ENCODE measurements at regions not wholly inside any gene's neighbourhood (a gene's known extent, or its start where the extent isn't known, plus 50 kb on each side); places are given as distances from the start of the nearest gene placed in this dataset.
"Not testable (repeated sequence)": the region's sequence is repeated elsewhere in the genome, so short reads cannot be mapped to it uniquely, and the experiment has no call there.

DNA sequence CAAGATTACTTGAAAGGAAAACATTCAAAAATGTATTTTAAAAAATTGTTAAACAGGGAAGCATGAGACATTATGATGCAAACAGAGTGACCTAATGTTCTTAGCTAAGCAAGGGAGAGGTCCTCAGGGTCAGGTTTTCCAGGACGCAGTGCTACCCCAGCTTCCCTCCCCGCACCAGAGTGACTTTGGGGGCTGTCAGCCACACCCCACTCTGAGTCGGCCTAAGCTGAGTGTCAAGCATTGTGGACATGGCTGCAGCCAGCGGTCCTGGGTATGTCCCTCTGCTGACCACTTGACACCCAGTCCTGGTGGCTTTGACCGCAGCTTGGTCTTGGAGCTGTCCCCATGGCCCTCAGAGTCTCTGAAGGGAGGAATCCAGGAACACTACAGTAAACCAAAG, 54.9 kb upstream of the CD93 start:
- ChIA-PET POLR2A (interaction anchor here (2.1 kb wide), 1 partner anchor 16 kb away, joined by 7 read pairs; no protein-coding TSS in a partner anchor), SMC1A (ENCODE audit: uncharacterized antibody, unreplicated experiment) (interaction anchor here (0.8 to 6.1 kb wide), 8 partner anchors 12 to 60 kb away, joined by 3 to 28 read pairs (median 4); no protein-coding TSS in a partner anchor), RAD21 (ENCODE audit: unreplicated experiment) (interaction anchor here (0.9 to 1.7 kb wide), 5 partner anchors 15 to 49 kb away, joined by 3 to 6 read pairs (median 3); no protein-coding TSS in a partner anchor), CTCF (interaction anchor here (0.8 to 2.4 kb wide), 5 partner anchors 8 to 57 kb away, joined by 3 to 11 read pairs (median 3); no protein-coding TSS in a partner anchor)
- no peak for DNase-seq (ENCODE audit: low read depth, low spot score)
- in situ Hi-C loops (cut with MboI) (no loop called here), intact Hi-C loops (cut with micrococcal nuclease; ENCODE audit: unreplicated experiment) (no loop called here)
- no peak for FAIRE-seq
- Histone ChIP-seq H2AFZ (ENCODE audit: control insufficient read depth, low read depth, low read length) (no peak overlapping the region), H3K4me3 (no peak overlapping the region), H3K4me1 (ENCODE audit: control insufficient read depth, insufficient read depth, low read length) (peaks cover 24% of the 10 kb centered on the region), H3K4me2 (ENCODE audit: control insufficient read depth, insufficient read depth) (no peak overlapping the region), H4K20me1 (ENCODE audit: control insufficient read depth, insufficient read depth) (no peaks in the 10 kb centered on the region), H3K9ac (ENCODE audit: control insufficient read depth, insufficient read depth, low read length) (no peak overlapping the region), H3K27me3 (replicated peaks in 1 of 2; ENCODE audit: control insufficient read depth in 2 of 2, insufficient read depth in 2 of 2, low read length in 1 of 2) (no peaks in the 10 kb centered on the region), H3K79me2 (ENCODE audit: control insufficient read depth, insufficient read depth, low read length) (no peaks in the 10 kb centered on the region), H3K9me3 (replicated peaks; ENCODE audit: control insufficient read depth, insufficient read depth, low read length) (no peaks in the 10 kb centered on the region), H3K27ac (ENCODE audit: control insufficient read depth, insufficient read depth) (no peak overlapping the region), H3K36me3 (ENCODE audit: control insufficient read depth in 2 of 2, insufficient read depth in 2 of 2, low read length in 1 of 2) (no peaks in the 10 kb centered on the region)
- WGBS (ENCODE audit: insufficient coverage, insufficient replicate concordance, low lambda C conversion rate, missing lambda C conversion rate): 76% methylated on average over 5 of the region's 5 CpGs
- no TSS peak for BruUV-seq (replicated peaks)
- TF ChIP-seq CBX5 (IDR thresholded peaks at IDR 0.05; ENCODE audit: low read depth): no peak
- no peak for TF ChIP-seq RBBP5 (conservative IDR thresholded peaks at IDR 0.05)
- no peak for TF ChIP-seq SUPT20H (IDR thresholded peaks at IDR 0.05; ENCODE audit: borderline replicate concordance, control insufficient read depth, low read depth, low read length)
- no peak for TF ChIP-seq KDM1A (IDR thresholded peaks at IDR 0.05; ENCODE audit: borderline replicate concordance)
- no peak for TF ChIP-seq RUNX3 (IDR thresholded peaks at IDR 0.05; ENCODE audit: low read length)
- no peak for TF ChIP-seq EP300 (IDR thresholded peaks at IDR 0.05; ENCODE audit: borderline replicate concordance in 1 of 2, control insufficient read depth in 1 of 2, low read depth in 2 of 2, low read length in 2 of 2)
- TF ChIP-seq, protein P1, sequence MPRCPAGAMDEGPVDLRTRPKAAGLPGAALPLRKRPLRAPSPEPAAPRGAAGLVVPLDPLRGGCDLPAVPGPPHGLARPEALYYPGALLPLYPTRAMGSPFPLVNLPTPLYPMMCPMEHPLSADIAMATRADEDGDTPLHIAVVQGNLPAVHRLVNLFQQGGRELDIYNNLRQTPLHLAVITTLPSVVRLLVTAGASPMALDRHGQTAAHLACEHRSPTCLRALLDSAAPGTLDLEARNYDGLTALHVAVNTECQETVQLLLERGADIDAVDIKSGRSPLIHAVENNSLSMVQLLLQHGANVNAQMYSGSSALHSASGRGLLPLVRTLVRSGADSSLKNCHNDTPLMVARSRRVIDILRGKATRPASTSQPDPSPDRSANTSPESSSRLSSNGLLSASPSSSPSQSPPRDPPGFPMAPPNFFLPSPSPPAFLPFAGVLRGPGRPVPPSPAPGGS (IDR thresholded peaks at IDR 0.05; ENCODE audit: borderline replicate concordance, insufficient read depth, low read depth, low read length, poor library complexity, severe bottlenecking): no peak
- TF ChIP-seq POLR2AphosphoS5 (IDR thresholded peaks at IDR 0.05; ENCODE audit: low read length): no peak
- no peak for TF ChIP-seq PML (IDR thresholded peaks at IDR 0.05; ENCODE audit: low read length)
- TF ChIP-seq ETV6 (conservative IDR thresholded peaks at IDR 0.05 in 1 of 2, IDR thresholded peaks at IDR 0.05 in 1 of 2; ENCODE audit: borderline replicate concordance in 1 of 2, low read depth in 1 of 2): no peak
- no peak for TF ChIP-seq KAT2A (conservative IDR thresholded peaks at IDR 0.05; ENCODE audit: control insufficient read depth, low read depth, low read length)
- no peak for TF ChIP-seq JUNB (IDR thresholded peaks at IDR 0.05)
- TF ChIP-seq BRCA1 (IDR thresholded peaks at IDR 0.05; ENCODE audit: low read depth, low read length): no peak
- TF ChIP-seq MLLT1 (IDR thresholded peaks at IDR 0.05): no peak
- no peak for ATAC-seq

GRCh38 chr20:23139984-23140383, 53.9 kb upstream of the CD93 start:
- H3K4me3 ChIP-seq; BruUV-seq (replicated peaks); H3K4me2 ChIP-seq (ENCODE audit: control insufficient read depth, insufficient read depth); H3K79me2 ChIP-seq (ENCODE audit: control insufficient read depth, insufficient read depth, low read length); FAIRE-seq; H3K9ac ChIP-seq (ENCODE audit: control insufficient read depth, insufficient read depth, low read length); H3K27ac ChIP-seq (ENCODE audit: control insufficient read depth, insufficient read depth); H4K20me1 ChIP-seq (ENCODE audit: control insufficient read depth, insufficient read depth); H3K36me3 ChIP-seq (ENCODE audit: control insufficient read depth in 2 of 2, insufficient read depth in 2 of 2, low read length in 1 of 2); H2AFZ ChIP-seq (ENCODE audit: control insufficient read depth, low read depth, low read length); H3K9me3 ChIP-seq (replicated peaks; ENCODE audit: control insufficient read depth, insufficient read depth, low read length); ATAC-seq; DNase-seq (ENCODE audit: low read depth, low spot score); intact Hi-C loops (cut with micrococcal nuclease; ENCODE audit: unreplicated experiment); H3K27me3 ChIP-seq (replicated peaks in 1 of 2; ENCODE audit: control insufficient read depth in 2 of 2, insufficient read depth in 2 of 2, low read length in 1 of 2); in situ Hi-C loops (cut with MboI): not testable (repeated sequence)
- WGBS (ENCODE audit: insufficient coverage, insufficient replicate concordance, low lambda C conversion rate, missing lambda C conversion rate): no CpG with 5 or more reads among the region's 1 CpG
- ChIA-PET SMC1A (ENCODE audit: uncharacterized antibody, unreplicated experiment) (interaction anchor here (0.7 to 6.1 kb wide), 7 partner anchors 9 to 24 kb away, joined by 3 to 28 read pairs (median 5); no protein-coding TSS in a partner anchor), CTCF (interaction anchor here (0.8 to 1.5 kb wide), 3 partner anchors 14 to 16 kb away, joined by 3 to 11 read pairs (median 3); no protein-coding TSS in a partner anchor), POLR2A (interaction anchor here (2.1 kb wide), 1 partner anchor 15 kb away, joined by 7 read pairs; no protein-coding TSS in a partner anchor), RAD21 (ENCODE audit: unreplicated experiment) (interaction anchor here (1.1 to 1.2 kb wide), 3 partner anchors 18 to 48 kb away, joined by 3 to 4 read pairs (median 3); no protein-coding TSS in a partner anchor)
- peaks cover 20% of the 10 kb centered on the region for H3K4me1 ChIP-seq (ENCODE audit: control insufficient read depth, insufficient read depth, low read length)

All from GM12878 (cell line).